ENCODE measurements at regions not wholly inside any gene's neighbourhood (a gene's known extent, or its start where the extent isn't known, plus 50 kb on each side); places are given as distances from the start of the nearest gene placed in this dataset.
"Not testable (repeated sequence)": the region's sequence is repeated elsewhere in the genome, so short reads cannot be mapped to it uniquely, and the experiment has no call there.

DNA sequence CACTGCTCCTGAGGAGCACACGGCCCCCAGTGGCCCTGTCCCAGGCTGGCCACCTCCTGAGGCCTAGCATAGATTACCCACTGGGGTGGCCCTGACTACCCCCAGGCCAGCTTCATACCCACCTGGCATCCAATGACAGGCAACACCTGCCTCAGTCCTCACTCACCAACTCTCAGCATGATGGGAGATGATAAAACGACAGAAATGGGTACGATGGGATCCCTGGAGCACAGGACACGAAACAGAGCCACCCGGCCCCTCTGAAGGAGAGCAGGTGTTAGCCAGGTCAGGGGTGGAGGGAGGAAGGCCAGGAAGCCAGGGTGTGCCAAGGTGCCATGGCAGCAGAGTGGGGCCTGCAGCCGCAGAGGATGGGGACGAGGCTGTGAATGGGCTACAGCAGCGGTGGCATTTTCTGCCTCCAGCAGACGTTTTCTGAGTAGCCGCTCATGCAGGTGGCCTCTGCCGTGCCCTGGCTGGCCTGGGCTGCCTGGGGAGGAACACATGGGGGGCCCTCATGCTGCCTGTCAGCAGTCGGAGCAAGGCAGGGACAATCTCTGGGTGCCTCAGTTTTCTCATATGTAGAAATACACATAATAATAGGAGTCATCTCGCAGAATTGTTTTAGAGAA, 50.2 kb upstream of the FGF3 start:
- H3K36me3 ChIP-seq (ENCODE audit: control insufficient read depth in 1 of 2, insufficient read depth in 2 of 2, low read length in 2 of 2): no peaks in the 10 kb centered on the region
- H3K4me1 ChIP-seq (ENCODE audit: control insufficient read depth in 1 of 2, insufficient read depth in 2 of 2, low read length in 2 of 2): peaks cover 0 to 5% of the 10 kb centered on the region in 2 donors
- H3K27ac ChIP-seq (ENCODE audit: low read length): no peak overlapping the region
- no peaks in the 10 kb centered on the region for H3K9me3 ChIP-seq (ENCODE audit: control insufficient read depth in 1 of 2, low read length in 2 of 2)
- no peaks in the 10 kb centered on the region for H3K27me3 ChIP-seq (ENCODE audit: low read depth, low read length)
- H3K4me3 ChIP-seq (ENCODE audit: low read depth in 1 of 2, low read length in 2 of 2): no peak overlapping the region

DNA sequence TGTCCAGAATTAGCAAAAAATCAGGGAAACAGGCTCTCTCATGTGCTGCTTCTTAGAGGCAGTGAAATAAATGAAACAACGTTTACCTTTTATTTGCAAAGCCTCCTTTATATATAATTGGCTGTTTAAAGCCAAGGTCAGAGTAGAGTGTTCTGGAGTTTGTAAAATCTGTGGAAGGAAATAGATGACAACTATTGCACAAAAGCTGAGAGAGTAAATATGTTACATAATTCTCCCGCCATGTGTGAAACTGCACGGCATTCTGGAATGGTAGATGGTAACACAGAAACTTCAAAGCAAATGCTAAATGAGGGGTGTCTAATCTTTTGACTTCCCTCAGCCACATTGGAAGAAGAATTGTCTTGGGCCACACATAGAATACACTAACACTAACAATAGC, 51.5 kb upstream of the FGF3 start:
- peaks cover under 1% of the 10 kb centered on the region for H3K27me3 ChIP-seq (ENCODE audit: low read depth, low read length)
- no peak overlapping the region for H3K27ac ChIP-seq (ENCODE audit: low read length)
- H3K4me1 ChIP-seq (ENCODE audit: control insufficient read depth in 1 of 2, insufficient read depth in 2 of 2, low read length in 2 of 2): peaks cover 0 to 5% of the 10 kb centered on the region in 2 donors
- no peaks in the 10 kb centered on the region for H3K36me3 ChIP-seq (ENCODE audit: control insufficient read depth in 1 of 2, insufficient read depth in 2 of 2, low read length in 2 of 2)
- H3K4me3 ChIP-seq (ENCODE audit: low read depth in 1 of 2, low read length in 2 of 2): no peak overlapping the region
- H3K9me3 ChIP-seq (ENCODE audit: control insufficient read depth in 1 of 2, low read length in 2 of 2): no peaks in the 10 kb centered on the region

DNA sequence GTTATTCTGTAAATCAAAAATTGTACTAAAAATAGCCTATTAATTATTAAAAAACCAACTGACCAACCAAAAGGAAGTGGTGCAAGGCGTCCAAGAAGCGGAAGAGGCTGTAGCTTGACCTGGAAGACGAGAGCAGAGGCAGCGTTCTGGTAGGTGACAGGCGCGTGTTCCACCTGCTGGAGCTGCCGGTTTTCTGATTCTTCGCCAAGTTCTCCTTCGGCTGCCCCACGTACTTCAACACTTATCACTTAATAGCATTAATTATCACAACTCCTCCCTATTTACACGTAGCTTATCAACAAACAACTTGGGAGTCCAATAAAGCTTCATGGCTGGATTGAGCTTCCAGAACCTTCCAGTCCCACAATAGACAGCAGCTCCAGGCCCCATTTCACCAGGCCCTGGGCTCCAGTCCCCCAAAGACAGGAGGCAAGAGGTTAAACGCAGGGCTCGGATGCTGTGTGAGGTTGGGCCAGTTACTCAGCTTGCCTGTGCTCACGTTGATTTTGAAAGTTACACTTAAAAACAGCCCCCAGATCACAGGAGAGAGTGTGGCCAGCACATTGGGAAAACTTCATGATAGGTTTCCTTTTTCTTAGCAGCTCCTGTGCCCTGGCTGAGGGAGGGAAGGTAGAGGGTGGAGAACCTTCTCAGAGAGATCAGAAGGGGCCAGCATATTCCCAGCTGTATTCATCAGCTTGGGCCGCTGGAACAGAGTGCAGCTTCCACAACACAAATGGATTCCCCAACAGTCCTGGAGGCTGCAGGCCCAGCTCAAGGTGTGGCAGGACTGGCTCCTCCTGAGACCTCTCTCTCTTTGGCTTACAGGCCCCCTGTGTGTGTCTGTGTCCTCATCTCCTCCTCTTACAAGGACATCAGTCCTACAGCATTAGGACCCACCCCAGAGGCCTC, 54.2 kb upstream of the FGF3 start:
- no peaks in the 10 kb centered on the region for H3K9me3 ChIP-seq (ENCODE audit: control insufficient read depth in 1 of 2, low read length in 2 of 2)
- no peak overlapping the region for H3K27ac ChIP-seq (ENCODE audit: low read length)
- H3K4me3 ChIP-seq (ENCODE audit: low read depth in 1 of 2, low read length in 2 of 2): no peak overlapping the region
- H3K36me3 ChIP-seq (ENCODE audit: control insufficient read depth in 1 of 2, insufficient read depth in 2 of 2, low read length in 2 of 2): no peaks in the 10 kb centered on the region
- H3K4me1 ChIP-seq (ENCODE audit: control insufficient read depth in 1 of 2, insufficient read depth in 2 of 2, low read length in 2 of 2): peaks cover 0 to 5% of the 10 kb centered on the region in 2 donors
- H3K27me3 ChIP-seq (ENCODE audit: low read depth, low read length): peaks cover 7% of the 10 kb centered on the region

DNA sequence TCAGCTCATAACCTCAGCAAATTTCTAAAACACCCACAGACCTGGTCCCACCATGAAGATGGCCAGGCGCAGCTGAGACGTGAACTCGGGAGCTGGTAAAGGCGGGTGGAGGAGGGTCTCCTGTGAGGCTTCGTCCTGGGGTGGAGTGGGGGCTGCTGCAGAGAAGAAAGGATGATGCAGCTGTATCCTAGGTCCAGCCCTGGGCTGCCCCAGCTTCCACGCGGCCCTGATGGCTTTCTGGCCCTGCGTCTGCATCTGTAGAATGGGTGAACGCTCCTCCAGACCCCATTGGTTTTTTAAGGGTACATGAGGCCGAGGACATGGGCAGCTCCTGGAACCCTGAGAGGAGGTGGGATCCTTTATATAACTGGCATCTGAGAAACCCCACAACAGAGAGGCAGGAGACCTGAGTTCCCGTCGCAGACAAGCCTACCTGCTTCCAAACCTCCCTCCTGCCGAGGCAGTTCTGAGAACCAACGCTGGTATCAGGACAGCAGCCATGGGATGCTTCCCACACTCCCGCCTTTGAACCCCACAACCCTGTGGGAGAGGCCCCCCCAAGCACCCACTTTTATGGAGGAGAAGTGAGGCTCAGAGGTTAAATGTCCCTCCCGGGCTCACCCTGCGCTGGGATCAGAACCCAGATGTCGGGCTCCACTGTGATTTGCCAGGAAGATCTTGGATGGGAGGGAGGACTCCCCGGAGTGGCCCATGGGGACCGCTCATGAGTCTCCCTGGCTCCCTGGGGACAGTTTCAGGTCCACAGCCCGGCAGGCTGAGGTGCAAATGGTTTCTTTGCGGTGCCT, 55.2 kb upstream of the FGF3 start:
- Histone ChIP-seq H3K4me1 (ENCODE audit: control insufficient read depth in 1 of 2, insufficient read depth in 2 of 2, low read length in 2 of 2) (peaks cover 0 to 5% of the 10 kb centered on the region in 2 donors), H3K27me3 (ENCODE audit: low read depth, low read length) (peaks cover 7% of the 10 kb centered on the region), H3K9me3 (ENCODE audit: control insufficient read depth in 1 of 2, low read length in 2 of 2) (no peaks in the 10 kb centered on the region), H3K4me3 (ENCODE audit: low read depth in 1 of 2, low read length in 2 of 2) (no peak overlapping the region), H3K27ac (ENCODE audit: low read length) (no peak overlapping the region), H3K36me3 (ENCODE audit: control insufficient read depth in 1 of 2, insufficient read depth in 2 of 2, low read length in 2 of 2) (no peaks in the 10 kb centered on the region)

DNA sequence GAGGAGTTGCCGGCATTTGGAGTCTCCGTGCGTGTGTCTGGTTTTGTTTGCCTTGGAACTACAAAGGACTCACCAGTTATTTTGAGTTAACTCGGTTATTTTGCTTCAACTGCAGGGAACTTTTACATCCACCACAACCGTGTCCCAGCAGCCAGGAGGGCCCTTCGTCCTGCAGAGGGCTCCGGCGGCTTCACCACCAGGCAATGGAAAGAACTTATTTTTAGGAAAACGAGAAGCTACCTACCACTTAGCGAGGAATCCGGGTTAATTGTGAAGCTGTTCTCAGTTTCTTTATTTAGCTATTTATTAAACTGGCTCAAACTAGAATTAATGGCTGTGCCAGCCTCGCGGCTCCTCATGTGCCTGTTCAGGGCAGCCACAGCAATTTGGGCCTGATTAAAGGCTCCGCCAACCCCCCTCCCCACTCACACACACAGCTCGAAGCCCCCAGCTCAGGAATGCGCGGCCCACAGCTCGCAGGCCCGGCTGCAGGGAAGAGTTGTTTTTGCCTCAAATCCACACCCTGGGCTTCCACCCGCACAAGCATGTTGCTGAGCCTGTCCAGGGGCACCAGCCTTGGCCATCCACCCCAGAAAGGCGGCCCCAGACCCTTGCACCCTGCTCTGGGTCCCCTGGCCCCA, 55.9 kb upstream of the FGF3 start:
- Histone ChIP-seq H3K4me3 (ENCODE audit: low read depth in 1 of 2, low read length in 2 of 2) (no peak overlapping the region), H3K36me3 (ENCODE audit: control insufficient read depth in 1 of 2, insufficient read depth in 2 of 2, low read length in 2 of 2) (no peaks in the 10 kb centered on the region), H3K4me1 (ENCODE audit: control insufficient read depth in 1 of 2, insufficient read depth in 2 of 2, low read length in 2 of 2) (peaks cover 0 to 5% of the 10 kb centered on the region in 2 donors), H3K27ac (ENCODE audit: low read length) (no peak overlapping the region), H3K27me3 (ENCODE audit: low read depth, low read length) (peaks cover 7% of the 10 kb centered on the region), H3K9me3 (ENCODE audit: control insufficient read depth in 1 of 2, low read length in 2 of 2) (no peaks in the 10 kb centered on the region)

DNA sequence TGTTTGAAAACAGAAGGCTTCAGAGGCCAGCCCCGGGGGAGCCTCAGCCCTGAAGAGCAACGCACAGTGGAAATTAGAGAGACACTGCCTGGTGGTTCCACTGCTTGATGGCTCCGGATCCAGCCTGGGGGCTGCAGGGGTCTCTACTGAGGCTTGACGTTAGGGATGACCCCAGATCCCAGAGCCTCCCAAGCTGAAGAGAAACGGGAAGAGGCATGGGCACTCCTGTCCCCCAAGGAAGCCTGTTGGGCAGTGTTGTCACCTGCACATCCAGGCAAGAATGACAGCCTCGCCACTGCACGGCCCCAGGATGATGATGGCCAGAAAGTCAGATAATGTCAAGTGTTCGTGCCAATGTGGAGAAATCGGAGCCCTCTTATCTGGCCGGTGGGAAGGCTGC, 56.8 kb upstream of the FGF3 start:
- H3K4me3 ChIP-seq (ENCODE audit: low read depth in 1 of 2, low read length in 2 of 2): no peak overlapping the region

DNA sequence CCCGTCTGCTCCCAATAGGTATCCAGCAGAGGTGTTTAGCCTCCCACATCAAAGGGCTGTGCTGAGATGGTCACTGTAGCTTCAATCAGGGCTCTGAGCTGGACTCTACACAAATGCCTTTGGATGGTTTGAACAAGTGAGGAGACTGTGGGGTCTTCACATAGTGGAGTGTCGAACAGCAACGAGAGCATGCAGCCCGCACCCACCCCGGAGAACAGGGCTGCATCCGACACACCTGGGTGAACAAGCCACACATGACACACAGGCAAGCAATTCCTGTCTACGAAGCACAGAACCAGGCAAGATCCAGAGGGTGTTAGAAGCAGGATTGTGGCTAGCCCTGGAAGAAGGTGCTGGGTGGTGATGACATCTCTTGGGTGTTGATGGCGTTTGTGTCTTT, 58.0 kb upstream of the FGF3 start:
- H3K9me3 ChIP-seq (ENCODE audit: control insufficient read depth in 1 of 2, low read length in 2 of 2): no peaks in the 10 kb centered on the region
- no peaks in the 10 kb centered on the region for H3K4me1 ChIP-seq (ENCODE audit: control insufficient read depth in 1 of 2, insufficient read depth in 2 of 2, low read length in 2 of 2)
- no peak overlapping the region for H3K27ac ChIP-seq (ENCODE audit: low read length)
- no peaks in the 10 kb centered on the region for H3K36me3 ChIP-seq (ENCODE audit: control insufficient read depth in 1 of 2, insufficient read depth in 2 of 2, low read length in 2 of 2)
- no peak overlapping the region for H3K4me3 ChIP-seq (ENCODE audit: low read depth in 1 of 2, low read length in 2 of 2)
- H3K27me3 ChIP-seq (ENCODE audit: low read depth, low read length): peaks cover 7% of the 10 kb centered on the region

More for the DNA sequence above, 56.8 kb upstream of the FGF3 start:
- Histone ChIP-seq H3K27me3 (ENCODE audit: low read depth, low read length) (peaks cover 7% of the 10 kb centered on the region), H3K9me3 (ENCODE audit: control insufficient read depth in 1 of 2, low read length in 2 of 2) (no peaks in the 10 kb centered on the region), H3K27ac (ENCODE audit: low read length) (no peak overlapping the region), H3K36me3 (ENCODE audit: control insufficient read depth in 1 of 2, insufficient read depth in 2 of 2, low read length in 2 of 2) (no peaks in the 10 kb centered on the region), H3K4me1 (ENCODE audit: control insufficient read depth in 1 of 2, insufficient read depth in 2 of 2, low read length in 2 of 2) (no peaks in the 10 kb centered on the region)

DNA sequence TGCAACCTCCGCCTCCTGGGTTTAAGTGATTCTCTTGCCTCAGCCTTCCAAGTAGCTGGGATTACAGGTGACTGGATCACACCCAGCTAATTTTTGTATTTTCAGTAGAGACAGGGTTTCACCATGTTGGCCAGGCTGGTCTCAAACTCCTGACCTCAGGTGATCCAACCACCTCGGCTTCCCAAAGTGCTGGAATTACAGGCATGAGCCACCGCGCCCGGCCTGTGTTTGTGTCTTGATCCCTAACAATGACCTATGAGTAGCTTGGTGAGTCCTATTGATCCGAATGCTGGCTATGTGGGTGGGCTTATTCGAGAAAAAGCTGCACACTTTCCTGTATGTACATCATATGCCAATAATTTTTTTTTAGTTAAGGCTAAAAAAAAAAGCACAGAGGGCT, 58.5 kb upstream of the FGF3 start:
- not testable (repeated sequence) for H3K27me3 ChIP-seq (ENCODE audit: low read depth, low read length); H3K4me3 ChIP-seq (ENCODE audit: low read depth in 1 of 2, low read length in 2 of 2); H3K9me3 ChIP-seq (ENCODE audit: control insufficient read depth in 1 of 2, low read length in 2 of 2); H3K4me1 ChIP-seq (ENCODE audit: control insufficient read depth in 1 of 2, insufficient read depth in 2 of 2, low read length in 2 of 2); H3K27ac ChIP-seq (ENCODE audit: low read length); H3K36me3 ChIP-seq (ENCODE audit: control insufficient read depth in 1 of 2, insufficient read depth in 2 of 2, low read length in 2 of 2)

DNA sequence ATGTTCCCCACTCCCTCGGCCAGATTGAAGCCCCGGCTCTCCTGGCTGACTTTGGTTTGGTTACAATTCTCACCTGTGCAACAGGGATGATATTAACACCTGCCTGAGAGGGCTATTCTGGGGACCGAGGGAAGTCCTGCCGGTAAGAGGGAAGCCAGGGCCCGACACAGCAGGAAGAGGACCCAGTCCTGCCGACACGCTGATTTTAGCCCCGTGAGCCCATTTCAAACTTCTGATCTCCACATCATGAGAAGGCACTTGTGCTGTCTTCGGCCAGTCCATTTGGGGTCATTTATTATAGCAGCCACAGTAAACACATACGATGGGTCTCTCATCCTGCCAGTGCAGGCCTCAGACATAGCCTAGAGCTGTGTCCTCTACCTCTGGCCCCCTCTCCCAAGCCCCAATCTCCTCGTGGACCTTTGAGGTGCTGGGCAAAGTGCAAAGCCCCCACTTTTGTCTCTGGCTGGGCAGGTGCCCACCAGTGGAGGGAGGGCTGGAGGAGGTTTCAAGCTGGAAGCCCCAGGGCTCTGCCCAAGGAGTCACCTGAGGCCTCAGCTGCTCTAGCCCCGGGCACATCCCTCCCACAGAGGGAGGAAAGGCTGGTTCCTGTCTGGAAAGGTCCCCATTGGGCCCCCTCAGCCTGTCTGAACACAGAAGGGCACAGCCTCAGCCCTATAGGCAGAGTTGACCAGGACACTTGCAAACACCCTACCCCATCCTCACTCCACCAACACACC, 59.1 kb upstream of the FGF3 start:
- Histone ChIP-seq H3K27ac (ENCODE audit: low read length) (no peak overlapping the region), H3K4me1 (ENCODE audit: control insufficient read depth in 1 of 2, insufficient read depth in 2 of 2, low read length in 2 of 2) (no peaks in the 10 kb centered on the region), H3K36me3 (ENCODE audit: control insufficient read depth in 1 of 2, insufficient read depth in 2 of 2, low read length in 2 of 2) (no peaks in the 10 kb centered on the region), H3K4me3 (ENCODE audit: low read depth in 1 of 2, low read length in 2 of 2) (no peak overlapping the region), H3K27me3 (ENCODE audit: low read depth, low read length) (peaks cover 7% of the 10 kb centered on the region), H3K9me3 (ENCODE audit: control insufficient read depth in 1 of 2, low read length in 2 of 2) (no peaks in the 10 kb centered on the region)

DNA sequence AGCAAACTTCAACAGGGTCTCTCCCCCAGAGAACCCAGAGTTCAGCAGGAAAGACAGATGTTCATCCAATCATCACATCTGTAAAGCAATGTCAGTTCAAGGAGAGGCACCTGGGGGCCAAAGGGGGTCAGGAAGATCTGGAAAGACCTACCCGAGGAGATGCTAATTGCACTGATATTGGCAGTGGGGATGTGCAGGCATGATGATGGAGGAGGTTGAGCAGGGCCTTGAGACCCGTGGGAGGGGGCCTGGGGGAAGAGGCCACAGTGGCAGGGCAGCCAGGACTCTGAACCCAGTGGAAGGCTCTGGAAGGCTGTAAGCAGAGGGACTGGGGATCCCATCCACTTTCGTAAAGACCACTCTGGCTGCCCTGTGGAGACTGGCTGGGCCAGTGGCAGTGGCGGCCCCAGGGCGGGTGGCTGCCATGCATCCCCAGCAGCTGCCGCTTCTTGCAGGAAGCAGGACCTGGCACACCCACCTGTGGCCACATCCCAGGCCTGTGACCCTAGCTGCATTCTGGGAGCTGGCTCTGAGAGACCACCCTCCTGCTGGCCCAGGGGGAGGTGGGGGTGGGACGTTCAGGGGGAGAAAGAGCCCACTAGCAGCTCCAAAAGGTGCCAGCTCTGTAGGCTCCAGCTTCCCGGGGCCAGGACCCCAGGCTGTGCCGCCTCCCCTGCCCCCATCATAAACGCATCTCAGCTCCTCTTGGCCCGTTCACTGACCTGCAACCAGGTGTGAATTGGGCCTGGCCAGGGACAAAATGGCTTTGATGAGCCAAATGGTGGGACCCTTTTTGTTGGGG, 59.9 kb upstream of the FGF3 start:
- Histone ChIP-seq H3K36me3 (ENCODE audit: control insufficient read depth in 1 of 2, insufficient read depth in 2 of 2, low read length in 2 of 2) (no peaks in the 10 kb centered on the region), H3K27me3 (ENCODE audit: low read depth, low read length) (peaks cover 7% of the 10 kb centered on the region), H3K4me1 (ENCODE audit: control insufficient read depth in 1 of 2, insufficient read depth in 2 of 2, low read length in 2 of 2) (no peaks in the 10 kb centered on the region), H3K4me3 (ENCODE audit: low read depth in 1 of 2, low read length in 2 of 2) (no peak overlapping the region), H3K9me3 (ENCODE audit: control insufficient read depth in 1 of 2, low read length in 2 of 2) (no peaks in the 10 kb centered on the region), H3K27ac (ENCODE audit: low read length) (no peak overlapping the region)

Data from muscle layer of duodenum (tissue), 2 donors.